ENCODE measurements at regions not wholly inside any gene's neighbourhood (a gene's known extent, or its start where the extent isn't known, plus 50 kb on each side); places are given as distances from the start of the nearest gene placed in this dataset.

DNA sequence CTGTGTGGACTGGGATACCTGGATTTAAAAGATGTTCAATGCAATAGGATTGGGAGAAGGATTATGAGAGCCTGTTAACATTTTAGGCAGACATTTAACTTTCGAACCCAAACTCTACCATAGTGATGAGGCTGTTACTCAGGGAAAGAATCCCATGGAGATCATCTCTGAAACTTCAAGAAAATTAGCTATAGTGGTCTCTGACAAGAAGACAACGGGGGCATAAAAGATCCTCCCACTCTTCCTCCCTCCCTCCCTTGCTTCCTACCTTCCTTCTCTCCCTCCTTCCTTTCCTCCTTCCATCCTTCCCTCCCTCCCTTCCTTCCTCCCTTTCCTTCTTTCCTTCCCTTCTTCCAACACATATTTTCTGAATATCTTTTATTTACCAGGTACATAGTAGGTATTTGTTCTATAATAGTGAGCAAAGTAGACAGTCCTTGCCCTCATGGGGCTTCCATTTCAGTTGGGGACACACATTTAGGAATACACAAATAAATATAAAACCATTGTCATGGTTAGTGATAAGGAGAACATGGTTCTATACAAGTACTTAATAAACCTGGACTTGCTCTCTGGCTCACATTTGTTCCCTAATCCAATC is 143.2 kb downstream of the ATP6V1G3 start:
- ATAC-seq, result no peak
- no peak for TF ChIP-seq TOX (CRISPR knock-in tag; IDR thresholded peaks at IDR 0.05; ENCODE audit: borderline replicate concordance)
- TF ChIP-seq RARB (CRISPR knock-in tag; IDR thresholded peaks at IDR 0.05), result no peak
- no peak for TF ChIP-seq ISL1 (CRISPR knock-in tag; IDR thresholded peaks at IDR 0.05)
- TF ChIP-seq ZC3H10 (CRISPR knock-in tag; IDR thresholded peaks at IDR 0.05), result no peak
- no peak for TF ChIP-seq PPARA (CRISPR knock-in tag; IDR thresholded peaks at IDR 0.05; ENCODE audit: borderline replicate concordance)
- TF ChIP-seq OSR1 (CRISPR knock-in tag; IDR thresholded peaks at IDR 0.05), result no peak
- TF ChIP-seq BACH2 (CRISPR knock-in tag; IDR thresholded peaks at IDR 0.05; ENCODE audit: borderline replicate concordance), result no peak
- no peak for TF ChIP-seq CSRNP3 (CRISPR knock-in tag; IDR thresholded peaks at IDR 0.05)
- no peak for TF ChIP-seq PATZ1 (CRISPR knock-in tag; IDR thresholded peaks at IDR 0.05; ENCODE audit: borderline replicate concordance)
- no peak for TF ChIP-seq ZFP3 (CRISPR knock-in tag; IDR thresholded peaks at IDR 0.05)
- TF ChIP-seq TCF4 (CRISPR knock-in tag; IDR thresholded peaks at IDR 0.05; ENCODE audit: borderline replicate concordance), result no peak
- TF ChIP-seq, protein P1, sequence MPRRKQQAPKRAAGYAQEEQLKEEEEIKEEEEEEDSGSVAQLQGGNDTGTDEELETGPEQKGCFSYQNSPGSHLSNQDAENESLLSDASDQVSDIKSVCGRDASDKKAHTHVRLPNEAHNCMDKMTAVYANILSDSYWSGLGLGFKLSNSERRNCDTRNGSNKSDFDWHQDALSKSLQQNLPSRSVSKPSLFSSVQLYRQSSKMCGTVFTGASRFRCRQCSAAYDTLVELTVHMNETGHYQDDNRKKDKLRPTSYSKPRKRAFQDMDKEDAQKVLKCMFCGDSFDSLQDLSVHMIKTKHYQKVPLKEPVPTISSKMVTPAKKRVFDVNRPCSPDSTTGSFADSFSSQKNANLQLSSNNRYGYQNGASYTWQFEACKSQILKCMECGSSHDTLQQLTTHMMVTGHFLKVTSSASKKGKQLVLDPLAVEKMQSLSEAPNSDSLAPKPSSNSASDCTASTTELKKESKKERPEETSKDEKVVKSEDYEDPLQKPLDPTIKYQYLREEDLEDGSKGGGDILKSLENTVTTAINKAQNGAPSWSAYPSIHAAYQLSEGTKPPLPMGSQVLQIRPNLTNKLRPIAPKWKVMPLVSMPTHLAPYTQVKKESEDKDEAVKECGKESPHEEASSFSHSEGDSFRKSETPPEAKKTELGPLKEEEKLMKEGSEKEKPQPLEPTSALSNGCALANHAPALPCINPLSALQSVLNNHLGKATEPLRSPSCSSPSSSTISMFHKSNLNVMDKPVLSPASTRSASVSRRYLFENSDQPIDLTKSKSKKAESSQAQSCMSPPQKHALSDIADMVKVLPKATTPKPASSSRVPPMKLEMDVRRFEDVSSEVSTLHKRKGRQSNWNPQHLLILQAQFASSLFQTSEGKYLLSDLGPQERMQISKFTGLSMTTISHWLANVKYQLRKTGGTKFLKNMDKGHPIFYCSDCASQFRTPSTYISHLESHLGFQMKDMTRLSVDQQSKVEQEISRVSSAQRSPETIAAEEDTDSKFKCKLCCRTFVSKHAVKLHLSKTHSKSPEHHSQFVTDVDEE (CRISPR knock-in tag; IDR thresholded peaks at IDR 0.05), result no peak

DNA sequence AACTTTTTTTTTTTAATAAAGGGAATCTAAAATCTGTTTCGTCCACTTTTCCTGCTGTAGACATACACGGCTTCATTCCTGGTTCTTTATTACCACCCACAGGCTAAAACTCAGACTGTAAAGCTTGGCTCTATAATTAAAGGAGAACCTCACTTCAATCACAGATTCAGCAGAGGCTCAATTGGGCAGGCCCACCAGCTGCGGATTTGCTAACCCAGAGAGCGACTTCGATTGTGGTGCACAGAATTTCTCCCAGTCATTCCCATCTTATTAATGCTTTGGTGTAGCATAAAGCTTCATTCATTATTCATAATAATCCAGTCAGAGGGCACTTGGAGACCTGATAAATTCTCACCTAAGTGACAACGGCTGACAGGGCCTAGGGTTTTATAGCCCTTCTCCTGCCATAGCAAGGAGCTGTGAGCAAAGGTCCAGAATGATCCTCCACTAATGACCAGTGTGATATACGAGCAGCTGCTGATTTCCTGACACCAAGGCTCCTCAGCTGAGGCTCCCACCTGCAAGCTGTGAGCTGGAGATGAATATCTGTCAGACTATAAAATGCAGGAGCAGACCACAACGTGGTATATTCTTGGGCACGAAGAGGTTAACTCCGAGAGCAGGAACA is 149.0 kb downstream of the ATP6V1G3 start:
- no peak for TF ChIP-seq TCF4 (CRISPR knock-in tag; IDR thresholded peaks at IDR 0.05; ENCODE audit: borderline replicate concordance)
- no peak for TF ChIP-seq PATZ1 (CRISPR knock-in tag; IDR thresholded peaks at IDR 0.05; ENCODE audit: borderline replicate concordance)
- TF ChIP-seq BACH2 (CRISPR knock-in tag; IDR thresholded peaks at IDR 0.05; ENCODE audit: borderline replicate concordance), result no peak
- no peak for TF ChIP-seq ZC3H10 (CRISPR knock-in tag; IDR thresholded peaks at IDR 0.05)
- no peak for TF ChIP-seq ZFP3 (CRISPR knock-in tag; IDR thresholded peaks at IDR 0.05)
- no peak for TF ChIP-seq TOX (CRISPR knock-in tag; IDR thresholded peaks at IDR 0.05; ENCODE audit: borderline replicate concordance)
- TF ChIP-seq RARB (CRISPR knock-in tag; IDR thresholded peaks at IDR 0.05), result no peak
- no peak for TF ChIP-seq ZNF565 (CRISPR knock-in tag; conservative IDR thresholded peaks at IDR 0.05; ENCODE audit: low read depth)
- no peak for TF ChIP-seq CSRNP3 (CRISPR knock-in tag; IDR thresholded peaks at IDR 0.05)
- TF ChIP-seq OSR1 (CRISPR knock-in tag; IDR thresholded peaks at IDR 0.05), result no peak
- TF ChIP-seq ZFP30 (CRISPR knock-in tag; IDR thresholded peaks at IDR 0.05), result no peak
- TF ChIP-seq CSDC2 (CRISPR knock-in tag; IDR thresholded peaks at IDR 0.05), result no peak
- TF ChIP-seq PPARA (CRISPR knock-in tag; IDR thresholded peaks at IDR 0.05; ENCODE audit: borderline replicate concordance), result no peak
- no peak for TF ChIP-seq ISL1 (CRISPR knock-in tag; IDR thresholded peaks at IDR 0.05)
- no peak for TF ChIP-seq ZNF70 (CRISPR knock-in tag; IDR thresholded peaks at IDR 0.05)
- no peak for TF ChIP-seq CREB5 (CRISPR knock-in tag; IDR thresholded peaks at IDR 0.05; ENCODE audit: low read depth)
- TF ChIP-seq, protein P1 (CRISPR knock-in tag; IDR thresholded peaks at IDR 0.05), result no peak
- TF ChIP-seq ZNF8 (CRISPR knock-in tag; IDR thresholded peaks at IDR 0.05), result no peak
- TF ChIP-seq SNAI2 (CRISPR knock-in tag; IDR thresholded peaks at IDR 0.05), result no peak
- ATAC-seq, result no peak

Data from SK-N-SH treated with all-trans-retinoic acid at 6 μM for 48 hours (cell line).